ENCODE measurements at regions not wholly inside any gene's neighbourhood (a gene's known extent, or its start where the extent isn't known, plus 50 kb on each side); places are given as distances from the start of the nearest gene placed in this dataset.
"Not testable (repeated sequence)": the region's sequence is repeated elsewhere in the genome, so short reads cannot be mapped to it uniquely, and the experiment has no call there.

DNA sequence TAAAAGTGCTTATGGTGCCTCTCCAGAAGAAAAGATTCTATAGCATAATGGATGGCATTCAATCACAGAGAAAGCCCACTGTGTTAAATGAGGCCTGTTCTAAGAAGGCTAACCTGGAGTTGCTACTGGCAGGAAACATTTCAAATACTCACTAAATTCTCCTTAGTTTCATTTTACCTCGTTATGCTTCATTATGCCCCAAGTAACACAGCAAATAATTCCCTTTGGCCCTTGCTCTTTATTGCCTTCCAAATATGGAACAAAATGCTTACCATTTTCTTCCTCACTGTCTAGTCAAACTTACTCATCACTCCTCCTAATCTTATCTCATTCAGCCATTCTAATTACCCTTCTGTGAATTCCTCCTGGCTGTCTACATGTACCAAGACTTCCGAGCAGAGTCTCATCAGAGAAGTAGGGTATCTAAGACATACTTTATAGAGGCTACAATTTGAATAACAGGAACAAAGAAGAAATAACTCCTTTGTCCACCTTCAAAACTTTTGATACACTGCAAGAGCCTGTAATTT is 292.1 kb upstream of the CLEC14A start:
- H3K4me3 ChIP-seq, result no peak overlapping the region
- peaks cover 3 to 28% (median 15%) of the 10 kb centered on the region in 11 experiments for H3K9me3 ChIP-seq (replicated peaks in 1 of 11)
- no peak for TF ChIP-seq Cebpa-rat (IDR thresholded peaks at IDR 0.05)
- H3K36me3 ChIP-seq, result no peaks in the 10 kb centered on the region; a peak in 1 of 22 replicates
- H3K9ac ChIP-seq, result peak overlapping the region in 1 of 11 experiments; percentile 44; a peak in 1 of 22 replicates
- no peaks in the 10 kb centered on the region for H4K20me1 ChIP-seq
- H3K27ac ChIP-seq, result peak overlapping the region in 6 of 11 experiments; percentile 54 to 87 (median 68); a peak in 12 of 22 replicates
- peak overlapping the region; percentile 56 to 87 (median 75) for H3K4me2 ChIP-seq
- no peaks in the 10 kb centered on the region for H3K27me3 ChIP-seq
- peaks cover 53 to 78% (median 67%) of the 10 kb centered on the region in 10 experiments for H3K4me1 ChIP-seq

DNA sequence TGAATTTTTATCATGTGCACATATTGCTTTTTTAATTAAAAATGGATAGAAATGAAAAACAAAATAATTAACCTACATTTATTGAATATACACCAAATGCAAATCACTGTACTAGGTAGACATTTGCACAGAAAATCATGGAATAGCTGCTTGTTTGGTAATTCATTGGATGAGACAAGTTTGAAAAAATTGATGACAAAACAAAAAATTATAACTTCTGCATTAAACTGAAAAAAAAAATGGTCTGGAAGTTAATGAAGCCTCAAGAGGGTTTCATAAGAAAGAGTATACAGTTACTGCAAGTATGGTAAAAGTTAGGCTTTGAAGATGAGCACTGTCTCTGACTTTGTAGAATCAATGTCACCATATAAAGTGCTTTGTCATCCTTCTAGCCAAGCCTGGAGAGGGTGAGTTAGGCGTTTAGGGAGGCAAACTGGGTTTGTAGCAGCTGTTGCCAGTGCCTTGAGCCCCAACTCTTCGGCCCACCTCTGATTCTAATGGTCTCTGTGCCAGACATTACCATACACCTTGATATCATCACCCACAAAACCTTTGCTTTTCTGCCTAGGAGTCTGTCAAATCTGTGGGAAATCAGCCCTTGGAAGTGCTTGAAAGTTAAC is 291.1 kb upstream of the CLEC14A start:
- peak overlapping the region in 6 of 11 experiments; percentile 54 to 87 (median 68); a peak in 10 of 22 replicates for H3K27ac ChIP-seq
- H3K4me1 ChIP-seq, result peaks cover 53 to 68% (median 62%) of the 10 kb centered on the region in 10 experiments
- H3K27me3 ChIP-seq, result no peaks in the 10 kb centered on the region
- no peak overlapping the region for H3K9ac ChIP-seq
- peak overlapping the region; percentile 54 to 87 (median 75) for H3K4me2 ChIP-seq
- TF ChIP-seq Cebpa-rat (IDR thresholded peaks at IDR 0.05), result no peak
- H3K9me3 ChIP-seq (replicated peaks in 1 of 11), result peaks cover 13 to 37% (median 25%) of the 10 kb centered on the region in 11 experiments
- no peak overlapping the region for H3K4me3 ChIP-seq
- H4K20me1 ChIP-seq, result no peaks in the 10 kb centered on the region
- peaks cover 0 to 2% (median 0%) of the 10 kb centered on the region in 11 experiments; a peak in 1 of 22 replicates for H3K36me3 ChIP-seq

DNA sequence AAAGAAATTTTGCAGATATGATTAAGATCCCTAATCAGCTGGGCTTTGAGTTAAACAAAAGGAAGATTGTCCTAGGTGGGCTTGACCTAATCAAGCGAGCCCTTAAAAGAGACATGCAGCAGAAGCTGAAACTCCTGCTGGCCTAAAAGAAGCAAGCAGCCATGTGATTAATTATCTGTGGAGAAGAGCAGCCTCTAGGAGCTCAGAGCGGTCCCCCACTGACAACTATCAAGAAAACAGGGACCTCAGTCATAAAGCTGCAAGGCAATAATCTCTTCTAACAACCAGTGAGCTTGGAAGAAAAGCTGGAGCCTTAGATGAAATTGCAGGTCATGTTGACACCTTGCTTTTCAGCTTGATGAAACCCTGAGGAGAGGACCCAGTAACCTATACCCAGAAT is 288.9 kb upstream of the CLEC14A start:
- Histone ChIP-seq H3K36me3 (peaks cover 0 to 5% (median 0%) of the 10 kb centered on the region in 11 experiments; a peak in 1 of 22 replicates), H3K9me3 (replicated peaks in 1 of 11) (peaks cover 21 to 49% (median 32%) of the 10 kb centered on the region in 11 experiments), H3K9ac (no peak overlapping the region), H3K4me3 (no peak overlapping the region), H3K27ac (peak overlapping the region in 1 of 11 experiments; percentile 34; a peak in 1 of 22 replicates), H3K27me3 (no peaks in the 10 kb centered on the region), H3K4me1 (peaks cover 37 to 49% (median 44%) of the 10 kb centered on the region in 10 experiments), H3K4me2 (peak overlapping the region in 4 of 11 experiments; percentile 25 to 55 (median 36); a peak in 7 of 22 replicates), H4K20me1 (no peaks in the 10 kb centered on the region)
- no peak for TF ChIP-seq Cebpa-rat (IDR thresholded peaks at IDR 0.05)

DNA sequence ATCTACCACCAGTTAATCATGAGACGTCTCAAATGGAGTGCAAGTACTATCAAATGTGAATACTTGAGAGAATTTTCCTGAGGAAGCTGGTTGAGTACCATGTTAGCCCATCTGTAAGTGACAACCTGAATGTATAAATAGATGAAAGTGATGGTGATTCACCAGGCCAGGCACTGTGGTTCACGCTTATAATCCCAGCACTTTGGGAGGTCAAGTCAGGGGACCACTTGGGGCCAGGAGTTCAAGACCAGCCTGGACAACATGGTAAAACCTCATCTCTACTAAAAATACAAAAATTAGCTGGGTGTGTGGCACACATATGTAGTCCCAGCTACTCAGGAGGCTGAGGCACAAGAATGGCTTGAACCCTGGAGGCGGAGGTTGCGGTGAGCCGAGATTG is 288.0 kb upstream of the CLEC14A start:
- H3K4me3 ChIP-seq, H3K36me3 ChIP-seq, H3K27me3 ChIP-seq, H4K20me1 ChIP-seq, H3K9ac ChIP-seq: not testable (repeated sequence)
- peaks cover 21 to 49% (median 32%) of the 10 kb centered on the region in 11 experiments for H3K9me3 ChIP-seq (replicated peaks in 1 of 11)
- peak overlapping the region in 6 of 11 experiments; percentile 12 to 55 (median 26); a peak in 8 of 22 replicates for H3K4me2 ChIP-seq
- H3K27ac ChIP-seq, result peak overlapping the region in 1 of 11 experiments; percentile 34; a peak in 1 of 22 replicates
- peaks cover 28 to 40% (median 35%) of the 10 kb centered on the region in 10 experiments for H3K4me1 ChIP-seq

DNA sequence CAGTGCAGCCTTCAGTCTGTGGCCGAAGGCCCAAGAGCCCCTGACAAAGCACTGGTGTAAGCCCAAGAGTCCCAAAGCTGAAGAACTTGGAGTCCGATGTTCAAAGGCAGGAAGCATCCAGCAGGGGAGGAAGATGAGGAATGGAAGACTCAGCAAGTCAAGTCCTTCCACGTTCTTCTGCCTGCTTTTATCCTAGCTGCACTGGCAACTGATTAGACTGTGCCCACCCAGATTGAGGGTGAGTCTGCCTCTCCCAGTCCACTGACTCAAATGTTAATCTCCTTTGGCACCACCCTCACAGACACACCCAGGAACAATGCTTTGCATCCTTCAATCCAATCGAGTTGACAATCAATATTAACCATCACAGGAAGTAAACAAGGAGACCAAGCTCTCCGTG is 282.2 kb upstream of the CLEC14A start:
- H3K4me2 ChIP-seq, H3K9ac ChIP-seq, H3K4me1 ChIP-seq, H3K27ac ChIP-seq, H3K27me3 ChIP-seq, H3K36me3 ChIP-seq, H4K20me1 ChIP-seq, H3K4me3 ChIP-seq: not testable (repeated sequence)
- peaks cover 17 to 28% (median 21%) of the 10 kb centered on the region in 11 experiments for H3K9me3 ChIP-seq (replicated peaks in 1 of 11)

DNA sequence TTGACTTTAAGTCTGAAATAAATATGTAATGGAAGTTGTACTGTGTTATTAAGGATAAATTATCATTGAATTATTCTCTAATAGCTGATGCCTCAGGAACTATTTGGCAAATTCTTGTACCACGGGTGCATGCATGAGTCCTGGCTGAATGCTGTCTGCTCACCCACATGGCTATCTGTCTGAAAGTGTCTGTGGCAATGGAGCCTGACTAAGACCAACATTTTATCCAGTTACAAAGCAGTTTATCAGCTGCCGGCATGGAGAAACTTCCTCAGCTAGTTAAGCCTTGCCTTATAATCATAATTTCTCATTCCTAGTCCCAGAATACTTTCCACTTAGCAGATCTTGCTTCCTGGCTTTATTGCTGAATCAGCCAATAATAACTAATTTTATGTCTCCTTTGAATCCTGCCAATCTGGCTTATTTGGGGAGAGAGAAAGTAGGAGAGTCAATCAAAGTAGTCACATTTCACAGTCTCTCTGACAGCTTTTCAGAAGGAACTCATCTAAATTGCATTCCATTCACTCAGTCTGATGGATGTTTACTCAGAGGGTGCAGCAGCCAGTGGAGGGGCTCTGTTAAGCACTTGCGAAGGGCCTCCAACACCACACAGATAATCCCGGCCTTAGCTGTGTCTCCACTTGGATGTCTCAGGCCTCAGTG is 280.6 kb upstream of the CLEC14A start:
- H3K27me3 ChIP-seq, result no peaks in the 10 kb centered on the region
- no peaks in the 10 kb centered on the region for H4K20me1 ChIP-seq
- H3K4me1 ChIP-seq, result peaks cover 0 to 10% (median 0%) of the 10 kb centered on the region in 10 experiments; a peak in 1 of 20 replicates
- H3K36me3 ChIP-seq, result 0 out of 22 replicates have a peak, but pooled peaks cover 0 to under 1% (median 0%) of the 10 kb centered on the region in 11 experiments
- no peak overlapping the region for H3K4me2 ChIP-seq
- peaks cover 1 to 13% (median 5%) of the 10 kb centered on the region in 11 experiments; a peak in 19 of 22 replicates for H3K9me3 ChIP-seq (replicated peaks in 1 of 11)
- H3K4me3 ChIP-seq, result no peak overlapping the region
- TF ChIP-seq Cebpa-rat (IDR thresholded peaks at IDR 0.05), result no peak
- H3K9ac ChIP-seq, result no peak overlapping the region
- no peak overlapping the region for H3K27ac ChIP-seq

DNA sequence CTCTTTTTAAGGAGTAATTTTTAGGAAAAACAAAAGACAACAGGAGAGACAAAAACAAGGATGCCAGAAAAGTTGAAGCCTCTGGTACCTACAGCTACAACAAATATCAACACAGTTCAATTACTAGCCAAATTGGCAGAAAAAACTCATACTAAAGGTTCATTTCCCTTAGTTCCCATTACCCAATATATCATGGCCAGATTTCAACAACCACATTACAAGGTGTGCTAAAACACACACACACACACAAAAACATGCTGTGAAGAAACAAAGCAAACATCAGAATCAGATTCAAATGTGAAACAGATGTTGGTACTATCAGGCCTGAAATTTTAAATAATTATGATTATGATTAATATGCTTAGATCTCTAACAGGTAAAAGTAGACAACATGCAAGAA is 272.7 kb upstream of the CLEC14A start:
- H3K4me1 ChIP-seq, result 0 out of 20 replicates have a peak, but pooled peaks cover 0 to 6% (median 0%) of the 10 kb centered on the region in 10 experiments
- no peak overlapping the region for H3K9ac ChIP-seq
- no peak for TF ChIP-seq Cebpa-rat (IDR thresholded peaks at IDR 0.05)
- no peaks in the 10 kb centered on the region for H3K36me3 ChIP-seq
- no peak overlapping the region for H3K4me3 ChIP-seq
- H3K4me2 ChIP-seq, result no peak overlapping the region
- H3K27me3 ChIP-seq, result no peaks in the 10 kb centered on the region
- H3K27ac ChIP-seq, result no peak overlapping the region
- H3K9me3 ChIP-seq (replicated peaks in 1 of 11), result 0 out of 22 replicates have a peak, but pooled peaks cover 0 to 4% (median 0%) of the 10 kb centered on the region in 11 experiments
- H4K20me1 ChIP-seq, result no peaks in the 10 kb centered on the region

DNA sequence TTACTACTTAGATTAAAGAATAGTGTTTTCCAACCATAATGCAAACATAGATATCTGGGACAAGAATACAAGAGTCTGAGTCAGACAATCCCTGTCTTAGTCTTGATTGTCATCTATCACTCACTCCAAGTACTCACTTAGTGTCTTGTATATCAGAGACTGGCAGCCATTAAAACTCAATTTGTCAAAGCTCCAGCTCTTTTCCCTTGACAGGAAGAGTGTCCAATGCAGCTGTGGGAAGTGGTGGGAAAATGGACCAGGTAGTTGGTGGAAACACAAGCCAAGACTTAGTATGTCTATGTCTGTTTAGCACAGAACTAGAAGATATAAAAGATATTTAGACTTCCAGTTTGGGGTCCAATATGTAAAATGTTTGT is 271.6 kb upstream of the CLEC14A start:
- Histone ChIP-seq H3K27ac (no peak overlapping the region), H3K9ac (no peak overlapping the region), H3K4me3 (no peak overlapping the region), H3K4me1 (peaks cover 0 to 6% (median under 1%) of the 10 kb centered on the region in 10 experiments; a peak in 2 of 20 replicates), H4K20me1 (no peaks in the 10 kb centered on the region), H3K4me2 (no peak overlapping the region), H3K27me3 (no peaks in the 10 kb centered on the region), H3K36me3 (no peaks in the 10 kb centered on the region), H3K9me3 (replicated peaks in 1 of 11) (0 out of 22 replicates have a peak, but pooled peaks cover 0 to 4% (median 0%) of the 10 kb centered on the region in 11 experiments)
- no peak for TF ChIP-seq Cebpa-rat (IDR thresholded peaks at IDR 0.05)
